Mesendoderm (in vitro differentiated cells): ENCODE measurements at regions not wholly inside any gene's neighbourhood (a gene's known extent, or its start where the extent isn't known, plus 50 kb on each side); places are given as distances from the start of the nearest gene placed in this dataset.

Experiments
- DNase-seq: peaks from one replicate; pipeline ENCODE4 v3.0.0; 2013
- H2AK5ac ChIP-seq: 2 replicates; pipeline ENCODE4 v1.6.1; 2013; ENCODE audit warnings: low read length, inconsistent platforms
- H2BK120ac ChIP-seq: 2 replicates; pipeline ENCODE4 v1.6.1; 2013; ENCODE audit warnings: low read depth, mild to moderate bottlenecking, low read length, moderate library complexity, mixed read lengths
- H2BK15ac ChIP-seq: replicated peaks from 2 replicates; pipeline ENCODE4 v1.6.1; 2013; ENCODE audit warnings: low read depth, mild to moderate bottlenecking, moderate library complexity
- H2BK5ac ChIP-seq: 2 replicates; pipeline ENCODE4 v1.6.1; 2013; ENCODE audit warnings: low read length, inconsistent platforms
- H3K18ac ChIP-seq: 2 replicates; pipeline ENCODE4 v1.6.1; 2013; ENCODE audit warnings: mild to moderate bottlenecking, low read length, mixed read lengths
- H3K23ac ChIP-seq: one replicate; pipeline ENCODE4 v1.6.1; 2013; ENCODE audit warnings: low read length
- H3K27ac ChIP-seq: 2 replicates; pipeline ENCODE4 v1.5.1; 2013; ENCODE audit warnings: low read depth, mild to moderate bottlenecking, inconsistent platforms, low read length, moderate library complexity
- H3K27me3 ChIP-seq: 2 replicates; pipeline ENCODE4 v1.6.1; 2013; ENCODE audit warnings: low read length, control low read depth, mild to moderate bottlenecking, inconsistent platforms; ENCODE audit not compliant: insufficient read depth, poor library complexity
- H3K36me3 ChIP-seq: 2 replicates; pipeline ENCODE4 v1.6.1; 2013; ENCODE audit warnings: low read length, inconsistent platforms; ENCODE audit not compliant: control insufficient read depth, insufficient read depth
- H3K4ac ChIP-seq: one replicate; pipeline ENCODE4 v1.6.1; 2013; ENCODE audit warnings: low read depth, mild to moderate bottlenecking, low read length, moderate library complexity
- H3K4me1 ChIP-seq: 2 replicates; pipeline ENCODE4 v1.6.1; 2013; ENCODE audit warnings: low read depth, low read length, inconsistent platforms; ENCODE audit not compliant: control insufficient read depth
- H3K4me2 ChIP-seq: 2 replicates; pipeline ENCODE4 v1.6.1; 2013; ENCODE audit warnings: low read length
- H3K4me3 ChIP-seq: 2 replicates; pipeline ENCODE4 v1.5.1; 2013; ENCODE audit warnings: mild to moderate bottlenecking, low read length
- H3K56ac ChIP-seq: one replicate; pipeline ENCODE4 v1.6.1; 2013; ENCODE audit warnings: low read length
- H3K79me1 ChIP-seq: 2 replicates; pipeline ENCODE4 v1.6.1; 2013; ENCODE audit warnings: low read length, inconsistent platforms
- H3K79me2 ChIP-seq: 2 replicates; pipeline ENCODE4 v1.6.1; 2013; ENCODE audit warnings: mild to moderate bottlenecking, low read length; ENCODE audit not compliant: control insufficient read depth, insufficient read depth
- H3K9ac ChIP-seq: 2 replicates; pipeline ENCODE4 v1.6.1; 2013; ENCODE audit warnings: low read length, inconsistent platforms
- H4K5ac ChIP-seq: one replicate; pipeline ENCODE4 v1.6.1; 2013; ENCODE audit warnings: low read length
- H4K8ac ChIP-seq: one replicate; pipeline ENCODE4 v1.6.1; 2013; ENCODE audit warnings: low read depth, mild to moderate bottlenecking, control low read depth, low read length, moderate library complexity
- WGBS: extraction: QIAGEN DNeasy Blood & Tissue Kit; methylation state at CpG from one replicate; pipeline ENCODE4 v1.1.7; 2013; ENCODE audit warnings: low lambda C conversion rate, missing lambda C conversion rate; ENCODE audit not compliant: insufficient coverage; ENCODE audit errors: extremely low coverage; 5-methylcytosine and 5-hydroxymethylcytosine counted together

GRCh38 chrX:4735299-4735698, 1021.9 kb upstream of the PRKX start:
- Histone ChIP-seq H2BK120ac (no peak overlapping the region), H2AK5ac (no peak overlapping the region), H3K79me2 (no peaks in the 10 kb centered on the region), H3K79me1 (no peaks in the 10 kb centered on the region), H2BK15ac (no peak overlapping the region), H3K4ac (no peak overlapping the region), H4K8ac (no peak overlapping the region), H3K18ac (no peak overlapping the region), H3K27ac (no peak overlapping the region), H2BK5ac (no peak overlapping the region), H3K4me2 (no peak overlapping the region), H3K4me3 (no peak overlapping the region), H3K27me3 (no peaks in the 10 kb centered on the region), H3K56ac (no peak overlapping the region), H3K4me1 (no peaks in the 10 kb centered on the region), H3K36me3 (no peaks in the 10 kb centered on the region), H3K23ac (no peak overlapping the region), H3K9ac (no peak overlapping the region), H4K5ac (no peak overlapping the region)
- WGBS, result 100% methylated on average over 2 of the region's 2 CpGs
- DNase-seq, result no peak

- Histone ChIP-seq H3K4ac (peak overlapping the region; percentile 68), H3K27ac (no peak overlapping the region), H3K36me3 (no peaks in the 10 kb centered on the region), H4K8ac (no peak overlapping the region), H3K79me1 (no peaks in the 10 kb centered on the region), H3K4me3 (no peak overlapping the region), H3K9ac (no peak overlapping the region), H3K79me2 (no peaks in the 10 kb centered on the region), H4K5ac (no peak overlapping the region), H3K27me3 (no peaks in the 10 kb centered on the region), H3K4me1 (no peaks in the 10 kb centered on the region), H2BK15ac (no peak overlapping the region), H2BK5ac (no peak overlapping the region), H3K23ac (no peak overlapping the region), H2AK5ac (no peak overlapping the region), H3K56ac (no peak overlapping the region), H3K4me2 (no peak overlapping the region), H2BK120ac (no peak overlapping the region), H3K18ac (no peak overlapping the region)
- peak; percentile 58 for DNase-seq
- WGBS, result no CpG with 5 or more reads among the region's 10 CpGs
Measured at GRCh38 chrX:4710618-4711433, 997.4 kb upstream of the PRKX start.

GRCh38 chrX:4708970-4709760, 995.7 kb upstream of the PRKX start:
- Histone ChIP-seq H3K79me1 (no peaks in the 10 kb centered on the region), H3K79me2 (no peaks in the 10 kb centered on the region), H2AK5ac (no peak overlapping the region), H4K5ac (no peak overlapping the region), H3K4me3 (no peak overlapping the region), H3K4me1 (no peaks in the 10 kb centered on the region), H3K4ac (no peak overlapping the region), H3K27ac (no peak overlapping the region), H2BK5ac (no peak overlapping the region), H4K8ac (peak overlapping the region; percentile 28), H3K36me3 (no peaks in the 10 kb centered on the region), H2BK15ac (no peak overlapping the region), H3K18ac (no peak overlapping the region), H3K23ac (no peak overlapping the region), H3K4me2 (no peak overlapping the region), H3K56ac (no peak overlapping the region), H3K27me3 (no peaks in the 10 kb centered on the region), H2BK120ac (no peak overlapping the region), H3K9ac (no peak overlapping the region)
- WGBS, result no CpG with 5 or more reads among the region's 4 CpGs
- DNase-seq, result peak; percentile 1

GRCh38 chrX:4706961-4707360, 993.5 kb upstream of the PRKX start:
- WGBS, result no CpG with 5 or more reads among the region's 7 CpGs
- Histone ChIP-seq H3K9ac (no peak overlapping the region), H3K4ac (no peak overlapping the region), H3K4me1 (no peaks in the 10 kb centered on the region), H3K79me1 (no peaks in the 10 kb centered on the region), H2BK120ac (no peak overlapping the region), H2AK5ac (no peak overlapping the region), H3K36me3 (no peaks in the 10 kb centered on the region), H3K4me2 (no peak overlapping the region), H3K27ac (no peak overlapping the region), H2BK5ac (no peak overlapping the region), H4K5ac (no peak overlapping the region), H3K18ac (no peak overlapping the region), H2BK15ac (no peak overlapping the region), H3K23ac (no peak overlapping the region), H3K27me3 (no peaks in the 10 kb centered on the region), H4K8ac (no peak overlapping the region), H3K4me3 (no peak overlapping the region), H3K79me2 (no peaks in the 10 kb centered on the region), H3K56ac (no peak overlapping the region)
- no peak for DNase-seq

GRCh38 chrX:4690521-4690920, 977.1 kb upstream of the PRKX start:
- no peaks in the 10 kb centered on the region for H3K4me1 ChIP-seq
- H3K36me3 ChIP-seq, result no peaks in the 10 kb centered on the region
- no peak overlapping the region for H4K5ac ChIP-seq
- no peaks in the 10 kb centered on the region for H3K79me1 ChIP-seq
- H3K18ac ChIP-seq, result no peak overlapping the region
- no peak overlapping the region for H2BK5ac ChIP-seq
- H3K56ac ChIP-seq, result no peak overlapping the region
- H3K4me2 ChIP-seq, result no peak overlapping the region
- WGBS, result no CpG with 5 or more reads among the region's 2 CpGs
- no peak overlapping the region for H2AK5ac ChIP-seq
- H3K4ac ChIP-seq, result no peak overlapping the region
- no peaks in the 10 kb centered on the region for H3K27me3 ChIP-seq
- H4K8ac ChIP-seq, result no peak overlapping the region
- no peak overlapping the region for H2BK15ac ChIP-seq
- no peaks in the 10 kb centered on the region for H3K79me2 ChIP-seq
- H3K9ac ChIP-seq, result no peak overlapping the region
- no peak overlapping the region for H3K23ac ChIP-seq
- no peak for DNase-seq
- H3K4me3 ChIP-seq, result no peak overlapping the region
- no peak overlapping the region for H2BK120ac ChIP-seq
- no peak overlapping the region for H3K27ac ChIP-seq
